ENCODE measurements at regions not wholly inside any gene's neighbourhood (a gene's known extent, or its start where the extent isn't known, plus 50 kb on each side); places are given as distances from the start of the nearest gene placed in this dataset.

DNA sequence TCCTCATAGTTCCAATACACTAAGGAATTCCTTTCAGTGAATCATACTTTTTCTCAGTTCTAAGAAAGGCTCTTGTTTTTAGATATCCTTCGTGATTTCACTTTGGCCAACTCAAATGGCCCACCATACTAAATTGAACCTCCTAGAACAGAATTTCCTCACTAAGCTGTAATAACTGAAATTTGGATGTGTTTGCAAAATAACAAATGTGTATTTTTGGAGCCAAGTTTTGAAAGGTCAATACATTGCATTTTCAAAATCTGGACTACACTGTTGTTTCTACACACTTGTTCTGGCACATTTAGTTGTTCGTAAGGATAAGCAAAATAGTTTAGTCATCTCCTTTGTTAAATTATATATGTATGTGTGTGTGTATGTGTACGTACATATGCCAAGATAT lies 439.0 kb upstream of the STXBP6 start:
- no peak for FAIRE-seq
- H3K27me3 Mint-ChIP-seq (ENCODE audit: low read depth, unreplicated experiment), result no peaks in the 10 kb centered on the region
- TF ChIP-seq EZH2 (IDR thresholded peaks at IDR 0.05; ENCODE audit: insufficient read depth, low read length), result no peak
- TF ChIP-seq, protein P1, sequence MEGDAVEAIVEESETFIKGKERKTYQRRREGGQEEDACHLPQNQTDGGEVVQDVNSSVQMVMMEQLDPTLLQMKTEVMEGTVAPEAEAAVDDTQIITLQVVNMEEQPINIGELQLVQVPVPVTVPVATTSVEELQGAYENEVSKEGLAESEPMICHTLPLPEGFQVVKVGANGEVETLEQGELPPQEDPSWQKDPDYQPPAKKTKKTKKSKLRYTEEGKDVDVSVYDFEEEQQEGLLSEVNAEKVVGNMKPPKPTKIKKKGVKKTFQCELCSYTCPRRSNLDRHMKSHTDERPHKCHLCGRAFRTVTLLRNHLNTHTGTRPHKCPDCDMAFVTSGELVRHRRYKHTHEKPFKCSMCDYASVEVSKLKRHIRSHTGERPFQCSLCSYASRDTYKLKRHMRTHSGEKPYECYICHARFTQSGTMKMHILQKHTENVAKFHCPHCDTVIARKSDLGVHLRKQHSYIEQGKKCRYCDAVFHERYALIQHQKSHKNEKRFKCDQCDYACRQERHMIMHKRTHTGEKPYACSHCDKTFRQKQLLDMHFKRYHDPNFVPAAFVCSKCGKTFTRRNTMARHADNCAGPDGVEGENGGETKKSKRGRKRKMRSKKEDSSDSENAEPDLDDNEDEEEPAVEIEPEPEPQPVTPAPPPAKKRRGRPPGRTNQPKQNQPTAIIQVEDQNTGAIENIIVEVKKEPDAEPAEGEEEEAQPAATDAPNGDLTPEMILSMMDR (IDR thresholded peaks at IDR 0.05; ENCODE audit: insufficient read depth, low read depth, low read length), result no peak

DNA sequence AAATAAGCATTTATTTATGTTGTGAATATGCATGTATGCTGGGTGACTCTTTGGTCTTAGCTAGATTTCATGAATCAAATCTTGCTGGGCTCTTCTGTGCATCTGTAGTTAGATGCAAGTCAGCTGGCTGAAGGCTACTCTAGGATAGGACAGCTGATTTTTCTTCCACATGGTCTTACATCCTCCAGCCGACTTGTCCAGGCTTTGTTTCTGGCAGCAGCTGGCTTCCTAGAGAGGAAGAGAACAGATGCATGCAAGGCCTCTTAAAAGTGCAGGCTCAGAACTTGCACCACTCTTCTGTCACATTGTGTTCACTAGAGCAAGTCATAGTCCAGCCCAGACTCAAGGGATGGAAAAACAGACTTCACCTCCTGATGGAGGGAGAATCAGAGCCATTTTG lies 435.4 kb upstream of the STXBP6 start:
- Histone ChIP-seq H3K4me2 (ENCODE audit: low read length) (no peak overlapping the region), H3K36me3 (ENCODE audit: insufficient read depth, low read length) (no peaks in the 10 kb centered on the region), H3K9ac (ENCODE audit: low read length) (no peak overlapping the region), H4K20me1 (ENCODE audit: insufficient read depth, low read length) (no peaks in the 10 kb centered on the region), H3K79me2 (ENCODE audit: insufficient read depth, low read length) (no peaks in the 10 kb centered on the region), H3K4me1 (ENCODE audit: insufficient read depth, low read length) (no peaks in the 10 kb centered on the region), H3K27me3 (ENCODE audit: insufficient read depth, low read length) (no peaks in the 10 kb centered on the region), H2AFZ (ENCODE audit: low read depth, low read length) (no peak overlapping the region), H3K9me3 (ENCODE audit: insufficient read depth, low read depth, low read length) (no peaks in the 10 kb centered on the region), H3K27ac (ENCODE audit: low read depth, low read length) (no peak overlapping the region), H3K4me3 (ENCODE audit: insufficient read depth, low read depth, low read length) (no peak overlapping the region)
- FAIRE-seq, result no peak
- no peak for TF ChIP-seq EZH2 (IDR thresholded peaks at IDR 0.05; ENCODE audit: insufficient read depth, low read length)
- TF ChIP-seq, protein P1 (IDR thresholded peaks at IDR 0.05; ENCODE audit: insufficient read depth, low read depth, low read length), result no peak
- Mint-ChIP-seq H3K4me1 (ENCODE audit: low read depth, unreplicated experiment) (peaks cover 6% of the 10 kb centered on the region), H3K9me3 (ENCODE audit: unreplicated experiment) (no peaks in the 10 kb centered on the region), H3K27ac (ENCODE audit: unreplicated experiment) (no peak overlapping the region), H3K27me3 (ENCODE audit: low read depth, unreplicated experiment) (no peaks in the 10 kb centered on the region), H3K36me3 (ENCODE audit: low read depth, unreplicated experiment) (no peaks in the 10 kb centered on the region), H3K4me3 (ENCODE audit: unreplicated experiment) (no peak overlapping the region)
- DNase-seq (ENCODE audit: low read depth), result no peak

More for the DNA sequence above, 439.0 kb upstream of the STXBP6 start:
- Mint-ChIP-seq H3K36me3 (ENCODE audit: low read depth, unreplicated experiment) (no peaks in the 10 kb centered on the region), H3K27ac (ENCODE audit: unreplicated experiment) (no peak overlapping the region), H3K4me1 (ENCODE audit: low read depth, unreplicated experiment) (peaks cover 6% of the 10 kb centered on the region), H3K4me3 (ENCODE audit: unreplicated experiment) (no peak overlapping the region), H3K9me3 (ENCODE audit: unreplicated experiment) (no peaks in the 10 kb centered on the region)
- H3K9me3 ChIP-seq (ENCODE audit: insufficient read depth, low read depth, low read length), result no peaks in the 10 kb centered on the region
- no peak overlapping the region for H3K4me3 ChIP-seq (ENCODE audit: insufficient read depth, low read depth, low read length)
- H3K27ac ChIP-seq (ENCODE audit: low read depth, low read length), result no peak overlapping the region
- no peak overlapping the region for H3K9ac ChIP-seq (ENCODE audit: low read length)
- H4K20me1 ChIP-seq (ENCODE audit: insufficient read depth, low read length), result no peaks in the 10 kb centered on the region
- no peaks in the 10 kb centered on the region for H3K79me2 ChIP-seq (ENCODE audit: insufficient read depth, low read length)
- no peaks in the 10 kb centered on the region for H3K4me1 ChIP-seq (ENCODE audit: insufficient read depth, low read length)
- H3K36me3 ChIP-seq (ENCODE audit: insufficient read depth, low read length), result no peaks in the 10 kb centered on the region
- H3K27me3 ChIP-seq (ENCODE audit: insufficient read depth, low read length), result no peaks in the 10 kb centered on the region
- no peak overlapping the region for H2AFZ ChIP-seq (ENCODE audit: low read depth, low read length)
- DNase-seq (ENCODE audit: low read depth), result no peak
- H3K4me2 ChIP-seq (ENCODE audit: low read length), result no peak overlapping the region

DNA sequence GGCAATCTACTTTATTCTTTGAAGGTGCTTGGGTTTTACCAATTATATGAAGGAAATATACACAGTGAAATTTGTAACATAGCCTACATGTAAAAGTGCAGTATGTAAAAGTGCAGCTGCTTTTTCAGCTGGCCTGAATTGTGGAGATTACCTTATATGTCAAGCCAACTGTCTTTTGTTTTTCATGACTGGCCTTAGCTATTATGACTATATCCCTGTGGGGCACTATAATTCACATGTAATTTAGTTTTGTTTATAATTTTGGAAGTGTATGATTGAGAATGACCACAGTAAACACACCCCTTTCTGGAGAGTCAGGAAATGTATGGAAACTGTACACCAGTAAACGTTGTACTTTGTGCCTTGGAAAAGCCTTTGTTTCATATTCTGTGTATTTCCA lies 435.0 kb upstream of the STXBP6 start:
- no peak for TF ChIP-seq EZH2 (IDR thresholded peaks at IDR 0.05; ENCODE audit: insufficient read depth, low read length)
- TF ChIP-seq, protein P1 (IDR thresholded peaks at IDR 0.05; ENCODE audit: insufficient read depth, low read depth, low read length), result no peak
- DNase-seq (ENCODE audit: low read depth) (no peak), FAIRE-seq (no peak)
- no peaks in the 10 kb centered on the region for H3K9me3 Mint-ChIP-seq (ENCODE audit: unreplicated experiment)
- Histone ChIP-seq H3K4me2 (ENCODE audit: low read length) (no peak overlapping the region), H2AFZ (ENCODE audit: low read depth, low read length) (no peak overlapping the region), H3K27ac (ENCODE audit: low read depth, low read length) (no peak overlapping the region), H3K79me2 (ENCODE audit: insufficient read depth, low read length) (no peaks in the 10 kb centered on the region), H4K20me1 (ENCODE audit: insufficient read depth, low read length) (no peaks in the 10 kb centered on the region), H3K9me3 (ENCODE audit: insufficient read depth, low read depth, low read length) (no peaks in the 10 kb centered on the region), H3K4me3 (ENCODE audit: insufficient read depth, low read depth, low read length) (no peak overlapping the region), H3K9ac (ENCODE audit: low read length) (no peak overlapping the region), H3K4me1 (ENCODE audit: insufficient read depth, low read length) (no peaks in the 10 kb centered on the region), H3K27me3 (ENCODE audit: insufficient read depth, low read length) (no peaks in the 10 kb centered on the region), H3K36me3 (ENCODE audit: insufficient read depth, low read length) (no peaks in the 10 kb centered on the region)
- H3K27me3 Mint-ChIP-seq (ENCODE audit: low read depth, unreplicated experiment), result no peaks in the 10 kb centered on the region
- no peaks in the 10 kb centered on the region for H3K36me3 Mint-ChIP-seq (ENCODE audit: low read depth, unreplicated experiment)
- no peak overlapping the region for H3K4me3 Mint-ChIP-seq (ENCODE audit: unreplicated experiment)
- H3K4me1 Mint-ChIP-seq (ENCODE audit: low read depth, unreplicated experiment), result peaks cover 6% of the 10 kb centered on the region
- no peak overlapping the region for H3K27ac Mint-ChIP-seq (ENCODE audit: unreplicated experiment)

All from astrocyte (in vitro differentiated cells and primary cell).